A673 (cell line): ENCODE measurements at regions not wholly inside any gene's neighbourhood (a gene's known extent, or its start where the extent isn't known, plus 50 kb on each side); places are given as distances from the start of the nearest gene placed in this dataset.

ENCODE experiments used
- EZH2 ChIP-seq: fragments of 200-600 bp; sonication (generic); IDR thresholded peaks from 2 replicates; pipeline ENCODE4 v1.6.1; 2017; ENCODE audit warnings: borderline replicate concordance, low read depth, mild to moderate bottlenecking, mixed read lengths, antibody characterized with exemption, low read length; ENCODE audit not compliant: poor library complexity, severe bottlenecking
- TF ChIP-seq, protein P1 (sequence below): fragments of 300-800, 200-600 bp; sonication (generic); conservative IDR thresholded peaks from 2 replicates; pipeline ENCODE4 v1.5.1; 2017; ENCODE audit warnings: low read depth, mild to moderate bottlenecking, antibody characterized with exemption, low read length, moderate library complexity, mixed read lengths

DNA sequence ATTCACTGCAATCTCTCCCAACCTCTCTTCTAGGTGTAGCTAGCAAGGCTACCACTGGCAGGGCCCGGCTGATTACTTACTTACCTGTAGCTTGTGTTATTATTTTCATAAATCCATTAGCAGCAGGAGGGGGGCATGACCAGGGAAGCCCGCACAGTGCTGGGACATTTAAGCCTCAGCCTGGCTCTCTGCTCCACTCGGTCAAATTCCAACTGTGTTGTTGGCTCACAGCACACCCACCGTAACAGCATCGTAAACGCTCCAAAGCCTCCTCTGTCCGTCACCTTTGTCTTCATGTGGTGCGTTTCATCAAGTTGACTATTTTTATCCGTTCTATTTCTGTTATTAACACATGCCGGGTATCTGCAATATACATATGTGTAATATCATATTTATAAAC is 264.7 kb downstream of the NSG2 start:
- TF ChIP-seq, protein P1, sequence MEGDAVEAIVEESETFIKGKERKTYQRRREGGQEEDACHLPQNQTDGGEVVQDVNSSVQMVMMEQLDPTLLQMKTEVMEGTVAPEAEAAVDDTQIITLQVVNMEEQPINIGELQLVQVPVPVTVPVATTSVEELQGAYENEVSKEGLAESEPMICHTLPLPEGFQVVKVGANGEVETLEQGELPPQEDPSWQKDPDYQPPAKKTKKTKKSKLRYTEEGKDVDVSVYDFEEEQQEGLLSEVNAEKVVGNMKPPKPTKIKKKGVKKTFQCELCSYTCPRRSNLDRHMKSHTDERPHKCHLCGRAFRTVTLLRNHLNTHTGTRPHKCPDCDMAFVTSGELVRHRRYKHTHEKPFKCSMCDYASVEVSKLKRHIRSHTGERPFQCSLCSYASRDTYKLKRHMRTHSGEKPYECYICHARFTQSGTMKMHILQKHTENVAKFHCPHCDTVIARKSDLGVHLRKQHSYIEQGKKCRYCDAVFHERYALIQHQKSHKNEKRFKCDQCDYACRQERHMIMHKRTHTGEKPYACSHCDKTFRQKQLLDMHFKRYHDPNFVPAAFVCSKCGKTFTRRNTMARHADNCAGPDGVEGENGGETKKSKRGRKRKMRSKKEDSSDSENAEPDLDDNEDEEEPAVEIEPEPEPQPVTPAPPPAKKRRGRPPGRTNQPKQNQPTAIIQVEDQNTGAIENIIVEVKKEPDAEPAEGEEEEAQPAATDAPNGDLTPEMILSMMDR, result no peak
- TF ChIP-seq EZH2, result no peak
